NCI-H82 (cell line): ENCODE measurements at regions not wholly inside any gene's neighbourhood (a gene's known extent, or its start where the extent isn't known, plus 50 kb on each side); places are given as distances from the start of the nearest gene placed in this dataset.
"Not testable (repeated sequence)": the region's sequence is repeated elsewhere in the genome, so short reads cannot be mapped to it uniquely, and the experiment has no call there.

ENCODE experiments used
- DNase-seq: peaks from one replicate; lab custom pipeline; 2025; lab: John Stamatoyannopoulos, UW

DNA sequence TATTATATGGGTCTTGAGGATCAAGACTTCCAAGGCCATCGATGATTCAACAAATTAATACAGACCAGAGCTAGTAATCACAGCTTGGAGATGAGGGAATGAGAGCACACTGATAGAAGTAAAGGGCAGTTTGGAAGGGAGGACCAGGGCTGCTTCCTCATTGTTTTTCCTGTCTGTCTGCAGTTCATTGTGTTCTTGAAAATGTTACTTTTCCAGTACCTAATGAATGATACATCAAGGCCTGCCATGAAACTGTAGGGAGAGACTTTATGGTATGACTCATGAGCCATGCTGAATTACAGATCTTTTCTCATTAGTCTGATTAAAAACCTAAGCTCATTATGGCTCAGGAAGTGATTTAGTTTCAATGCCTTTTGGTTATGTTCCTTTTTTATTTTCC is 855.6 kb downstream of the KCNA4 start:
- DNase-seq: peak; percentile 66

DNA sequence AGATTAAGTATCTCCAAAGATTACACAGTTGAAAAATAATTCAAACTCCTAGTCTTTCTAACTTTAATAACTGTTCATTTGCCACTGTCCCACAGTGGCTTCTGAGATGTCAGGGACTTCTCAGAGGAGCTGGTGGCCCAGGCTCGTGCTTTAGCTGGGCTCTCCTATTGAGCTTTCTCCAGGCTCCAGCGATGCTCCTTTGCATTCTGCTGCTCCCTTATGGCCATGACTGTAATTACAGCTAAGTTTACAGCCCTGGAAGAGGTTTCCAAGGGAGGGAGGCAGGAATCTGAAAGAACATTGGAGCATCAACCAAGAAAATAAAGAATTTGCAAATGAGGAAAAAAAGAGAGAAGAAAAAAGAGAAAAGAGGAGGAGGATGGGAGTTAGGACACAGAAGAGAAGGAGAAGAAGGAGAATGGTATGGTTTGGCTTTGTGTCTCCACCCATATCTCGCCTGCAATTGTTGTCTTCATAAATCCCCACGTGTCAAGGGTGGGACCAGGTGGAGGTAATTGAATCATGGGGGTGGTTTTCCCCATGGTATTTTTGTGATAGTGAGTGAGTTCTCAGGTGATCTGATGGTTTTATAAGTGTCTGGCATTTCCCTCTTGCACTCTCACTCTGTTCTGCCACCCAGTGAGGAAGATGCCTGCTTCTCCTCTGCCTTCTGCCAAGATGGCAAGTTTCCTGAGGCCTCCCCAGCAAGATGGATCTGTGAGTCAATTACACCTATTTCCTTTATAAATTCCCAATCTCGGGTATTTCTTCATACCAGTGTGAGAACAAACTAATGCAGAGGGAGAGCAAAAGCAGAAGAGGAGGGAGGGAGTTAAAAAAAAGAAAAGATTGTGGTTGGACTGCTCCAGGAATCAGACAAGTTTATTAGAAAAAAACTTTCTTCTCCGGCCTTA is 857.0 kb downstream of the KCNA4 start:
- peak; percentile 81 for DNase-seq

DNA sequence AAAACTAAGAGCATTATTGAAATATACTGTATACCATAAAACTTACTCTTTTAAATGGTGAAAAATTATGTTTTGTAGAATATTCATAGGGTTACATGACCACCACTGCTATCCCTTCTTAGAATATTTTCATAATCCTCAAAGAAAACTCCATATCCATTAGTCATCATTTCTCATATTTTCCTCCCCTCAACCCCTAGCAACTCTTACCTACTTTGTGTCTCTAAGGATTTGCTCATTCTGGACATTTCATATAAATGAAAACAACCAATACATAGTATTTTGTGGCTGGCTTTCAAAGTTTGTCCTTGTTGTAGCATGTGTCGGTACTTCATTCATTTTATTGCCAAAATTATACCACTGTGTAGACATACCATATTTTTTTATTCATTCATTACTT is 863.8 kb downstream of the KCNA4 start:
- no peak for DNase-seq

DNA sequence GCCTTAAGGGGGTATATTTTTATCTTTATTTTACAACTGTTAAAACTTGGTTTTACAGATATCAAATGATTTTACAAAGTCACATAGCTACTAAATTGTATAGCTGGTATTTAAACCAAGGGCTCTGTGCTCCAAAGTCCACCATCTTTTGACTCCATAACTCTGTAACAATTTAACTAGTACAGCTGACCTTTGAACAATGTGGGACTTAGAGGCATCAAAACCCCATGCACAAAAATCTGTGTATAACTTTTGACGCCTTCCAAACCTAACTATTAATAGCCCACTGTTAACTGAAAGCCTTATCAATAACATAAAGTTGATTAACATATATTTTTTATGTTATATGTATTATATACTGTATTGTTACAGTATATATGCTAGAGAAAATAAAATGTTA is 874.3 kb downstream of the KCNA4 start:
- DNase-seq: not testable (repeated sequence)

DNA sequence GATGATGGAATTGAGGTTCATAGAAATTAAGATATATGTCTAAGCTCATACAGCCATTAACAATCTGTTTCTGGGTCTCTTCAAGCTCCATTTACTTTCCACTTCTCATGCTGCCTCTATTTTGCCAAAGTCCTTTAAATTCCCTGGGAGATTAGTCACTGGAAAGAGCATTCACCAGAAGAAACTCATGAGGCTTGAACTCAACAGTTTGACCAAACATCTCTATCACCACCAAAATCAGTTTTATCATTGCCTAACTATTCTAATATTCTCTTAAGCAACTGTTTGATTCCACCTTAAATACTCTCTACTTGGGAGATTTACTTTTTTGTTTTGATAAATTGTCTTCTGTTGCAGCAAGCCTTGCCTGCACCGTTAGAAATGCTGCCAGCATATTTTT is 881.3 kb downstream of the KCNA4 start:
- DNase-seq: no peak

DNA sequence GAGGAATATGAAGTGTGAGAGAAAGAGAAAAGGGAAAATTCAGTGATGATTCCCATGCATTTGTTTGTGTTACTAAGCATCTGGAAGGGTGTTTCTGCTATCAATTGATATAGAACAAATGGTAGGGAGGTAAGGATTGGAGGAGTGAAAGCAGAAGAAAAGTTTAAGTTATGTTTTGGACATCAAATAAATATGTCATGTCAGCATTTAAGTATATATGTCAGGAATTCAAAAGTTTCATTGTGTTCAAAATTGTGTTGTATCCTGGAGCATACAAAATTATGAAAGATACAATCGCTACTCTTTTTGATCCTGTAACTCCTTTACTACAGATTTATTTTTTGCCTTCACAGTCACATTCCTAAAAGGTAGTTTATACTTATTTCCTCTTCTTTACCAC is 885.8 kb downstream of the KCNA4 start:
- no peak for DNase-seq

DNA sequence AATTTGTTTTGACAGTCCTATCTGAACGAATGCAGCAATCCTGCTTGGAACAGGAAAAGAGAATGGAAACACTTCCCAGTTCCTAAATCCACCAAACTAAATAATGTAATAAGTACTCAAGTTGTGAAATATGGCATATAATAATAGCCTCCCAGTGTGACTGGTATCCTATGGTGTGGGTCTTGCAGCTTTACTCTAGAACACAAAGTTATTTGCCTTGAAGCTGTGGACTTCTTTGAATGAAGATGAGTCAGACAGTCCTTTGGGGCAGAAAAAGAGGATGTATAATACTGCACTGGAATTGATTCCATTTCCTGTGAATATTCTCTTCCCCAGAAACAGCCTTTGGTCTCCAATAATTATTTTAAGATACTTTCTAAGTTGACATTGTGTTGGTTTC is 887.0 kb downstream of the KCNA4 start:
- no peak for DNase-seq

DNA sequence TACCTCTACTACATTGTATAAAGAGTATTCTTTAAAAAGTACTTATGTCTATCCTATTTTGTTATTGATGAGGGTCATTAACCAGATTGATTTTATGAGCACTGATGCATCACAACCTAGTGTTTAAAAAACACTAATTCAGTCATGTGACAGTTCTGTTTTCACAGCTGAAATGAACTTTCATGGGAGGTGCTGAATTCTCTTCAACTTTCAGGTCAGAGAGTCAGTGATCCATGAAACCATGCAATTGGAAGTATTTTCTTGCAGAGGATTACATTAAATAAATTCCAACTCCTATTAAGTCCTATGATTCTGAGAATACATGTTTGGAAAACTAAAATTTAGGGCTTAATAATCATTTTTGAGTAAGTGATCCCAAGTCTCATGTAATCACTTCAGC is 889.4 kb downstream of the KCNA4 start:
- no peak for DNase-seq

DNA sequence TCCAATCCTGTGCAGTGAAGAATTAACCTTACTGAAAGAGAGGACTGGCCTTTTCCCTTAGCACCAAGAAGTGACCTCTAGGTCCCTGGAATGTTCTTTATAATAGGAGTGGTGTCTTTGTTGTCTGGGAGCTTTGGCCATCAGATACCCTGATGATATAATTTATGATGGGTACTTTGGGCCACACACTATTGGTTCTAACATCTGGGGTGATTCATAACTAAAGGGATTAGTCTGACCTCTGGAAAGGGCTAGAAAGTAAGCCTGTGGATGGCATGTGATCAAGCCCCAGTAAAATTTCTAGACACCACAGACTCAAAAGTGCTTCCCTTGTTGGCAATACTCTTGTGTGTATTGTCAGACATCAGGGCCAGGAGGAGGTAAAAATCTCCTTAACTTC is 891.2 kb downstream of the KCNA4 start:
- DNase-seq: no peak

DNA sequence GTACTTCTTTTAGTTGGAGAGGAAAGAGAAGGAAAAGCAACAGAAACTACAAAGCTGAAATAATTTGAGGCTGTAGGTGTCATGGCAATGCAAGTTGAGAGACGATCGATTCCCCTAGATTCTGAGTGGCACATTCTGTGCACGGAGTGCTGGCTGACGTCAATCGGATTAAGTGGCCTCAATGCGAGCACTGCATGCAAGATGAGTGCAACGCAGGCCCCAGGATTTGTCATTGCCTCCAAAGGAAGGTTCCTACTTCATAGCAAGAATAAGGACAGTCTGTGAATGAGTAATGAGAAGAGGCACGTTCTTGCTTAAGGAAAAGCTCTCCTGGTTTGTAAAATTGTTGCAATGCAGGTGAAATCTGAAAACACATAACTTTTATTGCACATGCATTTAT is 892.4 kb downstream of the KCNA4 start:
- peak; percentile 78 for DNase-seq

DNA sequence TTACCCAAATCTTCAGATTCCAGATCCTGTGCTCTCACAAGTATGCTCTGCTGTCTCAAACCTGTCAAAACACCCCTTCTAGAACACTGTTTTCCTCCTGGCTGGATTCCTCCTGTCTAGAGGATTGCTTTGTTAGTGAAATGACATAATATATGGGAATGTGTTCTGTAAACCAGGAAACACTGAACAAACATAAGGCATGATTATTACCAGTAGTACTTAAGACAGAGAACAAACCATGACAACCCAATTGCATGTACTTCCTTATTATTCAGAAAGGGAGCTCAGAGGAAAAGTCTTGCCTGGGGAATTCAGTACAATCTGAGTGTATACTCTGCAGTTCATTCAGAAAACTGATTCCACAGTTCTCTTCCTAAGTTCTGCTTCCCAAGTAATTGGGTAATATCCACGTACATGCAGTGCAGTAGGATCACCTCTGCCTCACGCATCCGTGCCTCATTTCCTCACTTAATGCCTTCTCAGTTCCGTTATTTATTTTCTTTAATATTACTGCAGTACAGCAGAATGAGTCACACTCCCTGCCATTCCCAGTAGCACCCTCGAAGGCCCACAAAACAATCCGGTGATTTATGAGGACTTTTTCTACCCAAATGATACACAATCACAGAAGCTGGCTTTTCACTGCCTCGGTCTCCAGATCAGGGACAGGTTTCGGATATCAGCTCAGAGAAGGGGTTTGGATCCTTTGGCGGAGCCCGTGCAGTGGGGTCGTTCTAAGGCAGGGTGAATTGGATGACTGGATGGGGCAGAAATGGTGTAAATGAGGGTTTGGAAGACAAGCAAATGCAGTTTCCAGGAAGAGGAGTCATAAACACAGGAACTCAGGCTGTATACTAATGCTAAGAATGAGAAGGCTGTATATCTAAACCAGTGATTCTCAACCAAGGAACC is 896.9 kb downstream of the KCNA4 start:
- no peak for DNase-seq

DNA sequence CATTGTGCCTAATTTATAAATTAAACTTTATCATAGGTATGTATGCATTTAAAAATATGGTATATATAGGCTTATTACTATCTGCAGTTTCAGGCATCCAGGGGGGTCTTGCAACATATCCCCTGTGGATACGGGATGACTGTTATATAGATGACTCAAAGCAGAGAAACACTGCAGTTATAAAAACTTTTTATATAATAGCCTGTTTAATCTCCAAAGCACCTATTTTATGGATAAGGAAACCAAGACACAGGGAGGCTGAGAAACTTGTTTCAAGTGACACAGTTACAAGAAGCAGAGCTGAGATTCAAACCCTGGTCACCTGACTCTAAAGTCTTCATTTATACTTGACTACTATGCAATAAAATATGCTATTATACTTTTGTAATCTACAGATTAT is 897.7 kb downstream of the KCNA4 start:
- no peak for DNase-seq

DNA sequence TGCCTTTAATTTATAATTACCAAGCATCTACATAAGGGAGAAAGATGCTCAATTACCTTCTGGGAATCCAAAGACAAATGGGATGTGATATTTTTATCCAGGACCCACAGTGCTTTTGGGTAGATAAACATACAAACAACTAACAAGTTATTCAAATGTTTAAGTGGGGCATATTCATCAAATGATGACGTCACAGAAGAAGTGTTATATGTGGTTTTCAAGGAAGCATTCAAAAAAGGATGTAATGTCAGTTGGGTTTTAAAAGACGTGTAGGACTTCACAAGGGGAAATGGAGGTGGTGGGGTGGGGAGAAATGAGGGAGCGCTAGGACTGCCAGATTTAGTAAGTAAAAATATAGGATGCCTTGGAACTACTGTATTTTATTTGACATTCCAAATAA is 915.9 kb downstream of the KCNA4 start:
- no peak for DNase-seq

DNA sequence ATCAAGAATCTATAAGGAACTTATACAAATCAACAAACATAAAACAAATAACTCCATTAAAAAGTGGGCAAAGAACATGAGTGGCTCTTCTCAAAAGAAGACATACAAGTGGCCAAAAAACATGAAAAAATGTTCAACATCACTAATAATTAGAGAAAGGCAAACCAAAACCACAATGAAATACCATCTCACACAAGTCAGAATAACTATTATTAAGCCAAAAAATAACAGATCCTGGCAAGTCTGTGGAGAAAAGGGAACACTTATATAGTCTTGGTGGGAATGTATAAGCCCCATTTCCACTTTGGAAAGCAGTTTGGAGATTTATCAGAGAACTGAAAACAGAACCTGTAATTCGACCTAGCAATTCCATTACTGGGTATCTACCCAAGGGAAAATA is 921.0 kb downstream of the KCNA4 start:
- DNase-seq: no peak

DNA sequence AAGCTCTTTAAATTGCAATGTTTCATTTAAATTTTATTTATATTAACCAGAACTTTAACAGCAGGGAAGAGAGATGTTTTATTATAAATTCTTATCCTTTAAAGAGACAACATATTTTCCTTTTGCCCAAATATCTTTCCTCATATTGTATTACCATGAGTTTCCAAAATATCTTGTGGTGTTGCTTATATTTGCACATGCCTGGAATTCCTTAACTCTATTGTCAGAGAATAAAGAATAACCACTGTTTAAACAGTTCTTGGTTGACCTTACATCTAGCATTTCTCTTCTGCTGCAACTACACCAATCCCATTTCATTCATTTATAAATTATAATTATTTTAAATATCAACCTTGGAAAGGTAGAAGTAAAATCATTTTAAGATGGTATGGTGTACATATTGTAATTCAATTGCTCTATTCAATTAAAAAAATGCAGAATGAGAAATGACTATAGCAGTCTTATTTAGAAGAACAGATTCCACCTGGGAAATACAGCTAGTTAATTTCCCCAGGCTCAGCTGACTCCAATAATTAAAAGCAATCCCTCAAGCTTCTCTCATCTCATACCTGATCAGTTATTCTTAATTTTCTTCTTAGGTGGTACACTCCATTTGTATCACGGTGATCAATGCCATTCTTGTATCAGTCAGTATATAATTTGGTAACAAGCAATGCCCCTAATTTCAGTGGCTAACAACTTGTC is 923.3 kb downstream of the KCNA4 start:
- DNase-seq: no peak

DNA sequence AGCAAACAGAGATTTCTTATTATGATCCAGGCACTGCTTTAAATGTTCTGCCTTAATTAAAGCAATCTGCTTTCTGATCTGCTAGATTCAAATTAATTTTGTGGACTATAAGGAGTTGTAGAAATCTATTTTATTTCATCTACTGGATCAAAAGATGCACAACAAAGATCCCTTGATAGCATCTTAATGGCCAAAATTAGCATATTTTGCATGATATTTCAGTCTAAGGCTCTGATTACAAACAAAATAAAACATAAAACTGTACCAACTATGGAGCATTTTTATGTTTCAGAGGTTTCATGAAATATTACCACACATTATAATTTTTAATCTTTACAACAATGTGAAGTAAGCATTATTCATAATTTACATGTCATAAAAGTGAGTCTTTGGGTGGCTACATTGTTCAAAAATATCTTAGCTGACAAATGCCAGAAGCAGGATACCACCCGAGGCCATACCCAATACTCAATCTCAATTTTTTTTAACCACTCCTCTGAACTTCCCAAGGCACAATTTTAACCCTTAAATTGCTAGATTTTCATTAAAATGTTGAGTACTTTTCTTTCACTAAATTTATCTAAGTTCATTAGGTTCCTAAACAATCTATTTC is 929.5 kb downstream of the KCNA4 start:
- DNase-seq: no peak

DNA sequence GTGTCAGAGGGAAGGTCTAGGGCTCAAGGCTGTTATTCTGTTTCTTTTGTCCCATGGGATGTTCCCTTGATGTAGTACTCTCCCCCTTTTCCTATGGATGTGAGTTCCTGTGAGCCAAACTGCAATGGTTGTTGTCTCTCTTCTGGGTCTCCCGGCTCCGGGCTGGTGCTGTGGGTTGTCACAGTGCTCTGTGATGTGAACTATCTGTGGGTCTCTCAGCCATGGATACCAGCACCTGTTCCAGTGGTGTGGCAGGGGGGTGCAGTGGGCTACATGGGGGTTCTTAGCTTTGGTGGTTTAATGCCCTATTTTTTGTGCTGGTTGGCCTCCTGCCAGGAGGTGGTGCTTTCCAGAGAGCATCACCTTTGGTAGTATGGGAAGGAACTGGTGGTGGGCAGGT is 941.1 kb downstream of the KCNA4 start:
- DNase-seq: no peak

DNA sequence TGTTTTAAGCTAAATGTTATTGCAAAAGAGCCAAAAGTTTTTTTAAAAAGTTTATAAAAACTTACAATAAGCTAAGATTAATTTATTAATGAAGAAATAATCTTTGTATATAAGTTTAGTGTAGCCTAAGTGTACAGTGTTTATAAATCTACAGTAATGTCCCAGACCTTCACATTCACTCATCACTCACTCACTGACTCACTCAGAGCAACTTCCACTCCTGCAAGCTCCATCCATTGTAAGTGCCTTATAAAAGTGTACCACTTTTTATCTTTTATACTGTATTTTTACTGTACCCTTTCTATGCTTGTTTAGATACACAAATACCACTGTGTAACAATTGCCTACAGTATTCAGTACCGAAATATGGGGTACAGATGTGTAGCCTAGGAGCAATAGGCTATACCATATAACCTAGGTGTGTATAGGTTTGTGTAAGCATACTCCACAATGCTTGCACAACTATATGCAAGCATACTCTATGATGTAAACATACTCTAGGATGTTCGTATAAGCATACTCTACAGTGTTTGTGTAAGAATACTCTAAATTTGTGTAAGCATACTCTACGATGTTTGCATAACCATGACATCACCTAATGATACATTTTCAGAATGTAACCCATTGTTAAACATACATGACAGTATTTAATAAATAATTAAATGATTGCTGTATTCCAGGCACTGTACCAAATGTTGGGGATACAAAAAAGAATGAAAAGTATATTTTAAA is 953.0 kb downstream of the KCNA4 start:
- no peak for DNase-seq

DNA sequence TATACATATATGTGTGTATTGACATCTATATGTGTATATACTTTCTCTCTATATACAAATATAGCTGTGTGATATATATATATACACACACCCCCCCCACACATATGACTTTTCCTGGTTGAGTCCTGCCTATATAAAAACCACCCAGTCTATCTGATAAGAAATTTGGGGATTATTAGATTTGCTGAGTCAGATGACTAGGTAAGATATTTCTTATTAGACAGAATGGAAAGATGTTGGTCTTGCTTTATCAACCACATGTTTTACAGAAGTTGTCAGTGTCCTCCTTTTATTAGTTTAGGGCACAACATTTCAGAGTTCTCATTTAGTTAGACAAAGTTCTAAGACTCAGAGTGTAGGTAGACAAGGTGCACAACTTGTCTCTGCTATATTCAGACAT is 953.3 kb downstream of the METTL15 start:
- no peak for DNase-seq

DNA sequence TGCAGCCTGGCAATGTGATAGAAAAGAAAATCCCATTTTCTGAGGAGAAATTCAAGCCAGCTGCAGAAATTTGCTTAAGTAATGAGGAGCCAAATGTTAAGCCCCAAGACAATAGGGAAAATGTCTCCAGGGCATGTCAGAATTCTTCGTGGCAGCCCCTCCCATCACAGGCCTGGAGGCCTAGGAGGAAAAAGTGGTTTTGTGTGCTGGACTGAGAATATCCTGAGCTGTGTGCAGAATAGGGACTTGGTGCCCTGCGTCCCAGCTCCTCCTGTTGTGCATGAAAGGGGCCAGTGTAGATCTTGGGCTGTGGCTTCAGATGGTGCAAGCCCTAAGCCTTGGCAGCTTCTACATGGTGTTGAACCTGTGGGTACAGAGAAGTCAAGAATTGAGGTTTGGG is 948.3 kb downstream of the METTL15 start:
- DNase-seq: not testable (repeated sequence)

DNA sequence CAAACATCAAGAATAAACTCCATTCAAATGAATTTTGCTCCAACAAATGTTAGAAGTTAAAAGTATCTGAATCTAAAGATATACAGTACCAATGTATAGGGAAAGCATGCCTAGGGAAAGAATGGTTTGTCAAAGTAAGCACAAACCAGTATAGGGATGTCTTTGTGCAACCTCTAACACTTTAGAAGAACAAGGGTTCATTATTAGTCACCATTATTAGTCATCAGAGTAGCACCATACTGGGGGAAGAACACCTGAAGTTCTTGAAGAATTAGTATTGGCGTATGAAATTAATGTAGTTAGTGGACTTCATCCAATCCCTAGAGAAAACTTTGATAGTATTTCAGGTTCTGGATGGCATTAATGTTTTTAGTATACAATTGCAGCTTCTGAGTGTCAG is 943.7 kb downstream of the METTL15 start:
- DNase-seq: no peak
